OCI-LY1 (cell line): ENCODE measurements at regions not wholly inside any gene's neighbourhood (a gene's known extent, or its start where the extent isn't known, plus 50 kb on each side); places are given as distances from the start of the nearest gene placed in this dataset.

Experiments used
- H2AFZ ChIP-seq: fragments of 200-600 bp; sonication (generic), shearing (Covaris generic); 2 replicates; pipeline ENCODE4 v1.6.0; 2014; ENCODE audit warnings: antibody characterized with exemption, mild to moderate bottlenecking, low read length
- H3F3A ChIP-seq: fragments of 200-600 bp; sonication (generic), shearing (Covaris generic); 2 replicates; pipeline ENCODE4 v1.6.0; 2014; ENCODE audit warnings: mild to moderate bottlenecking, antibody characterized with exemption, low read length, moderate library complexity; ENCODE audit not compliant: insufficient read depth
- H3K27ac ChIP-seq: fragments of 200-600 bp; sonication (generic); 2 replicates; pipeline ENCODE4 v1.5.1; 2014; ENCODE audit warnings: low read length, mixed run types, mild to moderate bottlenecking, low read depth; ENCODE audit not compliant: poor library complexity, severe bottlenecking
- H3K27me3 ChIP-seq: fragments of 200-600 bp; sonication (generic); 2 replicates; pipeline ENCODE4 v1.6.0; 2014; ENCODE audit warnings: antibody characterized with exemption, mild to moderate bottlenecking, low read length, moderate library complexity; ENCODE audit not compliant: insufficient read depth
- H3K36me3 ChIP-seq: fragments of 200-600 bp; sonication (generic); 2 replicates; pipeline ENCODE4 v1.6.1; 2014; ENCODE audit warnings: mild to moderate bottlenecking, antibody characterized with exemption, low read length, moderate library complexity, mixed read lengths; ENCODE audit not compliant: insufficient read depth
- H3K4me1 ChIP-seq: fragments of 200-600 bp; sonication (generic); 2 replicates; pipeline ENCODE4 v1.5.1; 2014; ENCODE audit warnings: mild to moderate bottlenecking, low read length, moderate library complexity; ENCODE audit not compliant: insufficient read depth, severe bottlenecking
- H3K4me2 ChIP-seq: fragments of 200-600 bp; sonication (generic), shearing (Covaris generic); 2 replicates; pipeline ENCODE4 v1.6.1; 2014; ENCODE audit warnings: low read length
- H3K4me3 ChIP-seq: fragments of 200-600 bp; sonication (generic); 2 replicates; pipeline ENCODE4 v1.5.1; 2014; ENCODE audit warnings: low read length, low read depth, mild to moderate bottlenecking, mixed read lengths; ENCODE audit not compliant: poor library complexity, severe bottlenecking
- H3K79me2 ChIP-seq: fragments of 200-600 bp; shearing (Covaris generic); 2 replicates; pipeline ENCODE4 v1.6.1; 2016; ENCODE audit warnings: mixed run types, low read length, mixed read lengths; ENCODE audit not compliant: insufficient read depth
- H3K9ac ChIP-seq: fragments of 200-600 bp; sonication (generic), shearing (Covaris generic); 2 replicates; pipeline ENCODE4 v1.6.1; 2014; ENCODE audit warnings: mild to moderate bottlenecking, low read length, mixed read lengths
- H3K9me2 ChIP-seq: fragments of 200-600 bp; sonication (generic), shearing (Covaris generic); 2 replicates; pipeline ENCODE4 v1.6.1; 2014; ENCODE audit warnings: low read depth, mild to moderate bottlenecking, low read length, mixed read lengths
- H3K9me3 ChIP-seq: fragments of 200-600 bp; shearing (Covaris generic); 2 replicates; pipeline ENCODE4 v1.6.1; 2014; ENCODE audit warnings: low read length, mixed read lengths
- H4K20me1 ChIP-seq: fragments of 200-600 bp; sonication (generic), shearing (Covaris generic); 2 replicates; pipeline ENCODE4 v1.6.0; 2016; ENCODE audit warnings: mild to moderate bottlenecking, low read length; ENCODE audit not compliant: insufficient read depth
- EZH2 ChIP-seq: fragments of 200-600 bp; sonication (generic), shearing (Covaris generic); IDR thresholded peaks from 2 replicates; pipeline ENCODE4 v1.8.0; 2017; ENCODE audit warnings: borderline replicate concordance, mixed run types, mild to moderate bottlenecking, antibody characterized with exemption, low read length, moderate library complexity, mixed read lengths
- TF ChIP-seq, protein P1 (sequence below): fragments of 200-600 bp; sonication (generic), shearing (Covaris generic); IDR thresholded peaks from 2 replicates; pipeline ENCODE4 v1.5.1; 2017; ENCODE audit warnings: mild to moderate bottlenecking, antibody characterized with exemption, low read length, moderate library complexity, mixed read lengths

DNA sequence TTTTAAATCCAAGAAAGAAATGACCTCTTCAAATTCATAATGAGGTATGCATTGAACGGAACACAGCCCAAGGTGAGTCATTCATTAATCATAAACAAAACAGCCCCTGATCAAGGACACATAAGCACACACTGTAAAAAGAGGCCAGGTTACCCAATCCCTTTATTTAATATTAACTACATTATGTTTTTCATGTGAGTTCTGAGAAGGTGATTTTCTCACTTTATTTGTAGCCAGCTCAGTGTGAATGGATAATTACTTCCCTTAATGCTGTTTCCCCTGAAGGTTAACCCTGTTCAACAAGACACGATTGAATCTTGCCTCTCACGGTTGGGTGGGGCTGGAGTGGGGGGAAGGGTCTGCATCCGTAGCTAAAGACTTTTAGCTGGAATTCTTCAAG is 257.3 kb upstream of the SALL1 start:
- Histone ChIP-seq H3K4me3 (no peak overlapping the region), H3K79me2 (no peaks in the 10 kb centered on the region), H3K9ac (no peak overlapping the region), H2AFZ (no peak overlapping the region), H3K4me1 (no peaks in the 10 kb centered on the region), H3K27me3 (no peaks in the 10 kb centered on the region), H3K9me2 (no peaks in the 10 kb centered on the region), H3K27ac (no peak overlapping the region), H3K4me2 (no peak overlapping the region), H3F3A (no peaks in the 10 kb centered on the region), H4K20me1 (no peaks in the 10 kb centered on the region), H3K9me3 (no peaks in the 10 kb centered on the region), H3K36me3 (no peaks in the 10 kb centered on the region)
- no peak for TF ChIP-seq EZH2

DNA sequence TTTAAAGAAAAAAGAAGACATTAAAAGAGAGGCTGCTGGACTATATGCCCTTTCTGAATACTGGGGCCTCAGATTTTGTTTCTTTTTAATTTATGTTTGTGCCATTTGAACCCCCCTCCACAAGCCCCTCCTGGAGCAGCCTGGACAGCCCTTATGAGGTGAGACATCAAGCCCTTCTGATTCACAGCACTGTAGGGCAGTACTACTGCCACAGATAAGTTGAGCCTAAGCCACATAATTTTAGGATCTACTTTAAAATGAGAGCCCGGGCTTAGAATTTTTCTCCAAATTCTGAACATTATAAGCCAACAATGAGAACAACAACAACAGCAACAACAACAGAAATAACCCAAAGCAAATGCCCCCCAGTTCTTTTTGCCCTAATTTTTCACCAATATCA is 256.9 kb upstream of the SALL1 start:
- H4K20me1 ChIP-seq = no peaks in the 10 kb centered on the region
- no peak overlapping the region for H2AFZ ChIP-seq
- TF ChIP-seq EZH2 = no peak
- TF ChIP-seq, protein P1, sequence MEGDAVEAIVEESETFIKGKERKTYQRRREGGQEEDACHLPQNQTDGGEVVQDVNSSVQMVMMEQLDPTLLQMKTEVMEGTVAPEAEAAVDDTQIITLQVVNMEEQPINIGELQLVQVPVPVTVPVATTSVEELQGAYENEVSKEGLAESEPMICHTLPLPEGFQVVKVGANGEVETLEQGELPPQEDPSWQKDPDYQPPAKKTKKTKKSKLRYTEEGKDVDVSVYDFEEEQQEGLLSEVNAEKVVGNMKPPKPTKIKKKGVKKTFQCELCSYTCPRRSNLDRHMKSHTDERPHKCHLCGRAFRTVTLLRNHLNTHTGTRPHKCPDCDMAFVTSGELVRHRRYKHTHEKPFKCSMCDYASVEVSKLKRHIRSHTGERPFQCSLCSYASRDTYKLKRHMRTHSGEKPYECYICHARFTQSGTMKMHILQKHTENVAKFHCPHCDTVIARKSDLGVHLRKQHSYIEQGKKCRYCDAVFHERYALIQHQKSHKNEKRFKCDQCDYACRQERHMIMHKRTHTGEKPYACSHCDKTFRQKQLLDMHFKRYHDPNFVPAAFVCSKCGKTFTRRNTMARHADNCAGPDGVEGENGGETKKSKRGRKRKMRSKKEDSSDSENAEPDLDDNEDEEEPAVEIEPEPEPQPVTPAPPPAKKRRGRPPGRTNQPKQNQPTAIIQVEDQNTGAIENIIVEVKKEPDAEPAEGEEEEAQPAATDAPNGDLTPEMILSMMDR = no peak
- no peaks in the 10 kb centered on the region for H3K9me3 ChIP-seq
- H3K27ac ChIP-seq = no peak overlapping the region
- H3K4me3 ChIP-seq = no peak overlapping the region
- H3F3A ChIP-seq = no peaks in the 10 kb centered on the region
- H3K27me3 ChIP-seq = no peaks in the 10 kb centered on the region
- no peaks in the 10 kb centered on the region for H3K36me3 ChIP-seq
- no peaks in the 10 kb centered on the region for H3K79me2 ChIP-seq
- H3K4me2 ChIP-seq = no peak overlapping the region
- H3K9ac ChIP-seq = no peak overlapping the region
- H3K9me2 ChIP-seq = no peaks in the 10 kb centered on the region
- H3K4me1 ChIP-seq = no peaks in the 10 kb centered on the region

DNA sequence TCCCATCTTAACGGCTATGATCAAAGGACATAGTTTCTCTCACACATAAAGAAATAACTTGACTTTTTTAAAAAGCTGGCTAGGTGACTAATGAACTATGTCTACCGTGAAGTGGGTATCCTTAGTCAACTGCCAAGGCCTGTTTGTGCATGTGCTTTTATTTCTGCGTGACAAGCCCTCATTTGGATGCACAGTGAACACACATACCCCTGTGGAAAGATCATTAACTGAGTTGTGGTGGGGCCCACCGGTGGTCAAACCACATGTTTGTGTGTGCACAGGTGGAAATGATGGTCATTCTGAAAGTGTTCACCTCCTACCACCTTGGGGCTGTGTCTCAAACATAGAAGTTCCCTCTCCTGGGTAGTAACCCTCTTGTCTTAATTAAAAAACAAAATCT is 256.1 kb upstream of the SALL1 start:
- Histone ChIP-seq H3K36me3 (no peaks in the 10 kb centered on the region), H3K9ac (no peak overlapping the region), H3K79me2 (no peaks in the 10 kb centered on the region), H3K4me2 (no peak overlapping the region), H3K4me1 (no peaks in the 10 kb centered on the region), H3K27me3 (no peaks in the 10 kb centered on the region), H3K9me2 (no peaks in the 10 kb centered on the region), H2AFZ (no peak overlapping the region), H4K20me1 (no peaks in the 10 kb centered on the region), H3K9me3 (no peaks in the 10 kb centered on the region), H3K4me3 (no peak overlapping the region), H3K27ac (no peak overlapping the region), H3F3A (no peaks in the 10 kb centered on the region)
- no peak for TF ChIP-seq EZH2
- TF ChIP-seq, protein P1 = no peak

DNA sequence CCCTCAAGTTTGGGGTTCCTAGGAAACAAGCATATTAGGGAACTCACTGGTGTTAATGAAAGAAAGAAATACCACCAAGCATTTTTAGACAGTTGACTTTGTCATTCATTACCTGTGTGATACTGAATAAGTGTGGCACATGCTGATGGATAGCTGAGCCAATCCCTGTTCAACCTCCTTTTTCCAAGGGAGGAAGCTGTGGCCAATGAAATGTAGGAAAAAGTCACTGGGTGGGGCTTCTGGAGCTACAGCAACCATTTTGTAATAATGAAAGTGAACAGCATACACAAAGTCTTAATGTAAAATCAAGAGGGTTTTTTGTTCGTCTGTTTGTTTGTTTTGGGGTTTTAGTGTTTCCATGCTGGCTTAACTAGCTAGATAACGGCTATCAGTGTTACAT is 254.3 kb upstream of the SALL1 start:
- no peaks in the 10 kb centered on the region for H4K20me1 ChIP-seq
- TF ChIP-seq EZH2 = no peak
- TF ChIP-seq, protein P1 = no peak
- H3K4me3 ChIP-seq = no peak overlapping the region
- no peak overlapping the region for H3K27ac ChIP-seq
- no peaks in the 10 kb centered on the region for H3K36me3 ChIP-seq
- H3K4me2 ChIP-seq = no peak overlapping the region
- H3K79me2 ChIP-seq = no peaks in the 10 kb centered on the region
- H3K9me2 ChIP-seq = no peaks in the 10 kb centered on the region
- no peaks in the 10 kb centered on the region for H3K9me3 ChIP-seq
- no peak overlapping the region for H2AFZ ChIP-seq
- H3K4me1 ChIP-seq = no peaks in the 10 kb centered on the region
- H3K9ac ChIP-seq = no peak overlapping the region
- no peaks in the 10 kb centered on the region for H3F3A ChIP-seq
- no peaks in the 10 kb centered on the region for H3K27me3 ChIP-seq
